ENCODE measurements at regions not wholly inside any gene's neighbourhood (a gene's known extent, or its start where the extent isn't known, plus 50 kb on each side); places are given as distances from the start of the nearest gene placed in this dataset.

- DNase-seq (ENCODE audit: low read depth), result no peak
Measured at GRCh38 chr3:170780955-170781354, 89.0 kb downstream of the RPL22L1 start.

- no peak for DNase-seq (ENCODE audit: low read depth)
Measured at GRCh38 chr3:170780471-170780870, 89.5 kb downstream of the RPL22L1 start.

GRCh38 chr3:170778240-170779217 is 91.5 kb downstream of the RPL22L1 start:
- DNase-seq (ENCODE audit: low read depth), result no peak

GRCh38 chr3:170777564-170777926 is 92.5 kb downstream of the RPL22L1 start:
- no peak for DNase-seq (ENCODE audit: low read depth)

GRCh38 chr3:170776887-170777563 is 93.0 kb downstream of the RPL22L1 start:
- DNase-seq (ENCODE audit: low read depth), result no peak

- DNase-seq (ENCODE audit: low read depth), result no peak
Measured at GRCh38 chr3:170773682-170774425, 96.1 kb downstream of the RPL22L1 start.

GRCh38 chr3:170772175-170772574 is 97.8 kb downstream of the RPL22L1 start:
- DNase-seq (ENCODE audit: low read depth), result no peak

GRCh38 chr3:170768334-170768801 is 101.6 kb downstream of the RPL22L1 start:
- peak; percentile 75 for DNase-seq (ENCODE audit: low read depth)

- DNase-seq (ENCODE audit: low read depth), result no peak
Measured at GRCh38 chr3:170767576-170767941, 102.4 kb downstream of the RPL22L1 start.

GRCh38 chr3:170766823-170767575 is 103.0 kb downstream of the RPL22L1 start:
- DNase-seq (ENCODE audit: low read depth), result no peak

GRCh38 chr3:170766253-170766652 is 103.7 kb downstream of the RPL22L1 start:
- no peak for DNase-seq (ENCODE audit: low read depth)

GRCh38 chr3:170765419-170766078 is 104.4 kb downstream of the RPL22L1 start:
- DNase-seq (ENCODE audit: low read depth), result peak; percentile 41

GRCh38 chr3:170764017-170764416 is 106.0 kb downstream of the RPL22L1 start:
- DNase-seq (ENCODE audit: low read depth), result no peak

GRCh38 chr3:170762064-170762463 is 107.9 kb downstream of the RPL22L1 start:
- DNase-seq (ENCODE audit: low read depth), result no peak

- no peak for DNase-seq (ENCODE audit: low read depth)
Measured at GRCh38 chr3:170761103-170761502, 108.9 kb downstream of the RPL22L1 start.

- DNase-seq (ENCODE audit: low read depth), result peak; percentile 28
Measured at GRCh38 chr3:170760174-170760526, 109.8 kb downstream of the RPL22L1 start.

- no peak for DNase-seq (ENCODE audit: low read depth)
Measured at GRCh38 chr3:170759511-170760173, 110.4 kb downstream of the RPL22L1 start.

GRCh38 chr3:170757038-170757437 is 113.0 kb downstream of the RPL22L1 start:
- no peak for DNase-seq (ENCODE audit: low read depth)

- no peak for DNase-seq (ENCODE audit: low read depth)
Measured at GRCh38 chr3:170754311-170754693, 115.7 kb downstream of the RPL22L1 start.
